AG04450 (cell line): ENCODE measurements at regions not wholly inside any gene's neighbourhood (a gene's known extent, or its start where the extent isn't known, plus 50 kb on each side); places are given as distances from the start of the nearest gene placed in this dataset.

ENCODE experiments used
- CTCF ChIA-PET: fragments of 300-600, 350-600 bp; formaldehyde crosslinking; extraction: SDS; loops from one replicate; lab custom pipeline; 2022; ENCODE audit warnings: antibody characterized with exemption, inconsistent platforms; lab: Charles Lee
- POLR2A ChIA-PET: fragments of 350-600 bp; formaldehyde crosslinking; extraction: SDS; loops from one replicate; lab custom pipeline; 2021; ENCODE audit warnings: antibody characterized with exemption, inconsistent platforms; lab: Yijun Ruan, JAX
- DNase-seq: peaks from one replicate; pipeline ENCODE4 v3.0.0-alpha.2; 2011; ENCODE audit warnings: low read depth, low spot score
- H3K27ac ChIP-seq: one replicate; pipeline ENCODE4 v1.5.1; 2012; ENCODE audit warnings: low read depth, low read length, control low read depth
- H3K27me3 ChIP-seq: one replicate; pipeline ENCODE4 v1.6.0; 2012; ENCODE audit warnings: low read length; ENCODE audit not compliant: control insufficient read depth, insufficient read depth
- H3K4me3 ChIP-seq: 2 replicates; pipeline ENCODE4 v1.5.1; 2011; ENCODE audit warnings: mild to moderate bottlenecking, low read depth, low read length, control low read depth
- H3K9me3 ChIP-seq: 2 replicates; pipeline ENCODE4 v1.5.1; 2012; ENCODE audit warnings: low read length; ENCODE audit not compliant: control insufficient read depth, insufficient read depth
- TF ChIP-seq, protein P1 (sequence below): IDR thresholded peaks from 2 replicates; pipeline ENCODE4 v1.5.1; 2011; ENCODE audit warnings: low read depth, low read length, control low read depth, inconsistent platforms

DNA sequence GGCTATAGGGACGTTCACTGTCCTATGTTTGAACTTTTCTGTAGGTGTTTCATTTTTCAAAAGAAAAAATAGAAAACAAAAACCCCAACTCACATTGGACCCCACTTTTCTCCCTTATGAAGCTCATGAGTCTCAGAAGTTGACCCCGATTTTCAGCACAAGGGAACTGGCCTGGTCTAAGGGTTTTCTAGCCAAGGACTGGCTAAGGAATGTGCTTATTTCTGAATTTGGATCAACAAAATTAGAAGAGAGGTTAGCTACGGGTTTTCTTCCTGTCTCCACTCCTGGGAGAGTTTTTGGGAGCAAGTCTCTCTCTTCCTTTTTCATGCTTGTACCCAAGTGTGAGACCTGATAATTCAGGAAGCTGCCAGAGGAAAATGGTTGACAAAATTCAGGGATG, 453.2 kb downstream of the KLF12 start:
- no peak overlapping the region for H3K4me3 ChIP-seq
- POLR2A ChIA-PET, result no interaction called here
- H3K27me3 ChIP-seq, result no peaks in the 10 kb centered on the region
- TF ChIP-seq, protein P1, sequence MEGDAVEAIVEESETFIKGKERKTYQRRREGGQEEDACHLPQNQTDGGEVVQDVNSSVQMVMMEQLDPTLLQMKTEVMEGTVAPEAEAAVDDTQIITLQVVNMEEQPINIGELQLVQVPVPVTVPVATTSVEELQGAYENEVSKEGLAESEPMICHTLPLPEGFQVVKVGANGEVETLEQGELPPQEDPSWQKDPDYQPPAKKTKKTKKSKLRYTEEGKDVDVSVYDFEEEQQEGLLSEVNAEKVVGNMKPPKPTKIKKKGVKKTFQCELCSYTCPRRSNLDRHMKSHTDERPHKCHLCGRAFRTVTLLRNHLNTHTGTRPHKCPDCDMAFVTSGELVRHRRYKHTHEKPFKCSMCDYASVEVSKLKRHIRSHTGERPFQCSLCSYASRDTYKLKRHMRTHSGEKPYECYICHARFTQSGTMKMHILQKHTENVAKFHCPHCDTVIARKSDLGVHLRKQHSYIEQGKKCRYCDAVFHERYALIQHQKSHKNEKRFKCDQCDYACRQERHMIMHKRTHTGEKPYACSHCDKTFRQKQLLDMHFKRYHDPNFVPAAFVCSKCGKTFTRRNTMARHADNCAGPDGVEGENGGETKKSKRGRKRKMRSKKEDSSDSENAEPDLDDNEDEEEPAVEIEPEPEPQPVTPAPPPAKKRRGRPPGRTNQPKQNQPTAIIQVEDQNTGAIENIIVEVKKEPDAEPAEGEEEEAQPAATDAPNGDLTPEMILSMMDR, result no peak
- CTCF ChIA-PET, result no interaction called here
- no peak overlapping the region for H3K27ac ChIP-seq
- no peak for DNase-seq
- no peaks in the 10 kb centered on the region for H3K9me3 ChIP-seq

DNA sequence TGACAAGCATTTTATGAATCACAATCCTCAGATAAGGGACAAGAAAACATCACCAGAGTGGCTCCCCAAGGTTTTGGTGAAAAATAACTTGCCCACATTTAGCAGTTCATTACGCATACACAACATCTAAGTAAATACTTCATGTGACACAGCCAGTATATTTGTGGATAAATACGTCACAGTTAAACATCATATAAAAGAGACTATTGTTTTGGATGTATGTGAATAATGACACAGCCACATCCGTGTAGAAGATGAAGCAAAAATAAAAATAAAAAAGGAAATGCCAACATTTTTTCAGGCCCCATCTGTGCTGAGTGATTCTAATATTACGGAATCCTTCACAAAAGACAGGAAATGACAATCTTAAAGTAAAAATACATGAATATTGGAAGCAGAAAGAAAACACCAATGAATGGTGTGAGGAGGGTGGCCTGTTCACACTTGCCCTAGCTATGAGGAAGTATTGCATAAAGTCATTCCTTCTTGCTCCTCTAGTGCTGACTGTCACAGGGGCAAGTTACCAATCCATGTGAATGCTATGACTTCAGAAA, 457.1 kb downstream of the KLF12 start:
- Histone ChIP-seq H3K27me3 (no peaks in the 10 kb centered on the region), H3K9me3 (no peaks in the 10 kb centered on the region), H3K27ac (no peak overlapping the region), H3K4me3 (no peak overlapping the region)
- DNase-seq, result no peak
- TF ChIP-seq, protein P1, result no peak
- ChIA-PET POLR2A (no interaction called here), CTCF (no interaction called here)

GRCh38 chr13:73676550-73677047, 457.6 kb downstream of the KLF12 start:
- H3K4me3 ChIP-seq, result no peak overlapping the region
- CTCF ChIA-PET, result no interaction called here
- POLR2A ChIA-PET, result no interaction called here
- no peaks in the 10 kb centered on the region for H3K27me3 ChIP-seq
- no peak overlapping the region for H3K27ac ChIP-seq
- TF ChIP-seq, protein P1, result no peak
- H3K9me3 ChIP-seq, result no peaks in the 10 kb centered on the region
- no peak for DNase-seq

DNA sequence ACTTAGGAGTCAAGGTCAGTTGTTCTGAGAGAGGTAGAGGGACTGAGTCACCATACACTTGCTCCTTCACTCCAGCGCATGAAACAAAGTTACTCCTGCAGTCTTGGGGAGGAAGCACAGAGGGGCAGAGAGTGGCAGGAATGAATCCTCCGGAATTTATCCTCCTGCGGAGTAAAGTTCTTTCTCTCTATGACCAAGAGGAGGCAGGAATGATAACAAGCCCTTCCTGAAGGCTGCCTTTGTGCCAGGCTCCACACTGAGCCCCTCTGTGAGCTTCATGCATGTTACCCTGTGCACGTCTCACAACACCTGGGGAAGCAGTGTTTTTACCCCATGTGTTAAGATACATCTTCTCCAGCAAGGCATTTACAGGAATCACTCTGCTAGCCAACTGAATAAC, 458.4 kb downstream of the KLF12 start:
- ChIA-PET CTCF (no interaction called here), POLR2A (no interaction called here)
- Histone ChIP-seq H3K9me3 (no peaks in the 10 kb centered on the region), H3K27me3 (no peaks in the 10 kb centered on the region), H3K4me3 (no peak overlapping the region), H3K27ac (no peak overlapping the region)
- no peak for DNase-seq
- TF ChIP-seq, protein P1, result no peak

DNA sequence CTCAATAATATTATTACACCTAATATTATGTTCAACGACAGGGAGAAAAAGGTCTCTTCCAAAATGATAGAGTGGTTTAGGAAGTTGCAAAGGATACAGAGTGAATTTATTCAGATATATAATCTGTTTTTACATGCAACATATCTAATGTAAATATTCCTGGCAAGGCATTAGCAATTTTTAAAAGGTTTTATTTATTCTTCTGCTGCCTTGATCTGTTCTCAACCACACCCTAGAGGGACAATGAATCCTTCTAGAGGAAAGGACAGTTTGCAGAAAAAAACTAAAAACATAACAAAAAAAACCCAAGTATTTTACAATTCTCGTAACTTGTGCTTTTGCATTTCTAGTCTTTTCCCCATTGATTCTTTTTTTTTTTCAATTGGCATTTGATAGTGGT, 459.6 kb downstream of the KLF12 start:
- no peaks in the 10 kb centered on the region for H3K9me3 ChIP-seq
- TF ChIP-seq, protein P1, result no peak
- no peak overlapping the region for H3K27ac ChIP-seq
- ChIA-PET POLR2A (no interaction called here), CTCF (no interaction called here)
- H3K27me3 ChIP-seq, result no peaks in the 10 kb centered on the region
- no peak overlapping the region for H3K4me3 ChIP-seq
- no peak for DNase-seq
